Islet of Langerhans (tissue), 1 donor: ENCODE measurements at regions not wholly inside any gene's neighbourhood (a gene's known extent, or its start where the extent isn't known, plus 50 kb on each side); places are given as distances from the start of the nearest gene placed in this dataset.

Experiments used
- FAIRE-seq: peaks from one replicate; lab custom pipeline; 2011; peaks lifted over from hg19 to GRCh38; lab: Jason Lieb, UNC

DNA sequence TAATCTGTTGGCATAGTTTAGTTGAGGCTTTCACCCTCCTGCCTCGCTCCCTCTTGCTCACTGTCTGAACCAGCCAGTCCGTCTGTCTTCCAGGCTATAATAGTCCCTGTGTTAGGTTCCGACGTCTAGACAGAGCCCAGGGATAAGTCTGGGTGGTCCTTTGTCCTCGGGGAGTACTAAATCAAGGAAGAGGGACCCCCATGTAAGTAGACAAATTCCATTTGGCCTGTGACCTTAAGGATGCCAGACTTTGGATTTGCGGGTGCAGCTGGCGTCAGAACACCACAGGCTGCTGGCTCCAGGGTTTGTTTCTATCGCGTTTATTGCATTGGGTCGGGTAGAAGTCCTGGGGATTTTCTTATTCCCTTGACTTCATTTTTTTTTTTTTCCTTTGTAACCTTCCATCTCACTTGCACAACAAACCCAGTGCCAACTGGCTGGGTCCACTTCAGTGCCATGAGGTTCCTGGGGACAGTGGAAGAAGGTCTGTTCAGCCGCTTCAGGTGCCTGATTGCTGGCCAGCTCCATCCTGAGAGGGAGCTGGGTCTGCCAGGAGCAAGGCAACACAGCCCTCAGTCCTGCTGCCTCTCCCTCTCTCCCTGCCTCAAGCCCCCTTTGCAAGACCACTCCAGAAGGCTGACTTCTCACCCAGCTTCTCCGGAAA is 95.4 kb upstream of the KLHL25 start:
- FAIRE-seq: no peak

DNA sequence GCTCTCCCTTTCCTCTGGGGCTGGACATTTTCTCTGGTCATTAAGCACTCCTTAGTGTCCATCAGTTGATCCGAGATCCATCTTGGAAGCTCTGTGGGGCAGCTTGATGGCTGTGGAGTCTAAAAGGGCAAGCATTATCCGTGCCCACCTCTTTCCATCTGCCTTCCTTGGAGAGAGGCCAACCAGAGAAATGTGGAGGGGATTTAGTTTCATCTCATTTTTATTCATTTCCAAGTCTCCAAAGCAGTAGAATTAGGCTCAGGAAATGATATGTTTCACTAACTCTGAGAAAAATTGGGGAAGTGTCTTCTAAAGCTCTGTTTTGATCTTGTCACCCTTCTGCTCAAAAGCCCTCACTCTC is 95.9 kb upstream of the KLHL25 start:
- no peak for FAIRE-seq

- no peak for FAIRE-seq
Measured at GRCh38 chr15:85891470-85891869, 96.7 kb upstream of the KLHL25 start.

- no peak for FAIRE-seq
Measured at GRCh38 chr15:85892232-85892631, 97.5 kb upstream of the KLHL25 start.

- no peak for FAIRE-seq
Measured at GRCh38 chr15:85897207-85897894, 102.6 kb upstream of the KLHL25 start.

DNA sequence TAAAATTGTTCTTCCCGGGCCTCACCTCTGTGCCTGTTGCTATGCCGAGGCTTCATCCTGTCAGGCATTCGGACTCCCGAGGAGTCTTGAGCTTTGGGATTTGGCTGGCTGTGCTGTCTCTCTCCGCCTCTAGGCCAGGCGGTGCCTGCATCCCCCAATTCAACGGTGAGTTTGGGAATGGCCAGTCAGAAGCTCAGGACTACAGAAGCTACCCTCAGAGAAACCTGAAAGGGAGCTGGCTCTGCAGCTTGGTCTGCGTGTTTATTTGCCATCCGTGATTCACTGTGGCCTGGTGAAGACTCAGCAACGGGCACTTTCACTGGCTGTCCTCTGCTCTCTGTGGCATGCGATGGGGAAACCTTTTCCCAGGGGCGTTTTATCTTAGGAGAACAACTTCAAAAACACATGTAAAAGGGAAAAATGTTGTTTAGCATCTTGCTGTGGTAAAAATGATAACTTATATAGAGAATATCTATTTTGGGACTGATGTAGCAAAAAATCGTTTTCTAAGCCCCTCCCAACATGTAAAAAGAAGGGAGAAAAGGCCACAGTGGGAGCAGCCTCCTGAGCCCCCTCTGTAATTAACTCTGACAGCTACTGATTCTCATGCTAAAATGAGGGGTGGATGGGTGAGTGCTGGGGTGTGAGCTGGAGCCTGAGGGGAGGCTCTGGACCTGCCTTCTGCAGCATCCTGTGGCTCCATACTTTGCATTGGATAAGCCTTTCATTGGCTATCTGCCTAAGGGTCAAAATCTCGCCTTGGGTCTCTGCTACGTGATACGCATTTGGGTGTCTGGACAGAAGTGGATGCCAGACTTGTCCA is 103.4 kb upstream of the KLHL25 start:
- FAIRE-seq: no peak

DNA sequence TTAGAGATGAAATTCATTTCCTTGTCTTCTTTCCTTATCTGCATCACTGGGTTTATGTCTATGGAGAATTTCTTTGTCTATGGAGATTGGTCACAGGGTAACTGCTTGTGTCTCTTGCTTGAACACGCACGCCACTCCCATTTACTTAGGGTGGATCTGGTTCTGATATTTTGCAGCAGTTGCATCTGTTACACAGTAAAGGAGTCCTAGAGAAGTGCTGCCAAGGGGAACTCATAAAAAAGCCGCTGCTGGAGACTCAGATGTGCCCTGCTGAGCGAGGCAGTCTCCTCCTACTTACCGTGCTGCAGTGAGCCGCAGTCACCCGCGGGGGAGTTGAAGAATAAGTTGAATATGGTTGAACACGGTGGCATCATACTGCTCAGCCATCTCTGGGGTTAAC is 105.2 kb upstream of the KLHL25 start:
- no peak for FAIRE-seq

DNA sequence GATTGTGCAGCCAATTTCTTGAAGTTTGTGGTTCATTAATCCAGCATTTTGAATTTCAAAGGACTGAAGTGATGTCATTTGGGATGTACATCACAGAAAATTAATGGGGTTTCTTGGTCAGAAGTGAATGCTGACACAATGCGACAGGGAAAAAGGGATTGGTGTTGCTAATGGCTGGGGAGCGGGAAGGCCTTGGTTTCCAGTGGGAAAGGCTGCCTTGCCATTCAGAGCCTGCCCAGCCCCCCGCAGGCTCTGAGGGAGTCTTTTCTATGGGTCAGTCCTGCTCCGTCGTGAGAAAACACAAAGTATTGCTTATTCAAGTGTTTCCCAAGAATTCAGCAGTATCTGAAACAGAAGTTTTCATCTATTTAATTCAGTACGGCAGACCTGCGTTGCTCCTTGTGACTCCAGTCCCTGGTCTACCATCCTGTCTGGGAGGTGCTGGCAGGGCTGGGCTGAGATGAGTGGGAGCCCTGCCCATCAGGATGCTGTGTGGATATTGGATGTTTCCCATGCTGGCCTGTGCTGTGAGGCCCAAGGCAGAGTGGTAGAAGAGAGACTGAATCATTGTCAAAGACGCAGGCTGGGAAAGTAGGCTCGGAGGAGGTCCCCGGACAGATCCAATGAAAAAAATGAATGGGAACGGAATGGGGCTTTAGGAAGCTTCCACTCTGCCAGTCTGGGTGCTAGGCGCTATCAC is 111.2 kb upstream of the KLHL25 start:
- FAIRE-seq: no peak

DNA sequence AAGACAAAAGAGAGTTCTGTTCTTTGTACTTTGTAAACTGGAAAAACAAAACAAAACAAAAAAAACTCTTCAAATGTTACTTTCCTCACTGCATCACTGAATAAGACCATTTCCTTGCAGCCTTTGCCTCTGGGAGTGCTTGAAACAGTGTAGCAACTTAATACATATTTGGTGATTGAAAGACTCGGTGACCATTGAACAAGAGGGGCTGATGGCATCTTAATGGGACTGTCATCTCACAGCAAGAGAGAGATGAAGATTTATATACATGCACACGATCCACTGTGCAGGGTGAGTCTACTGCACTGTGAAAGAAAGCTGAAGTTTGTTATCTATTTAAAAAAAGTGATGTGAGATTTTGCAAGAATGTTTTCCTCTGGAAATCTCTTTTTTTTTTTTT is 111.9 kb upstream of the KLHL25 start:
- no peak for FAIRE-seq

DNA sequence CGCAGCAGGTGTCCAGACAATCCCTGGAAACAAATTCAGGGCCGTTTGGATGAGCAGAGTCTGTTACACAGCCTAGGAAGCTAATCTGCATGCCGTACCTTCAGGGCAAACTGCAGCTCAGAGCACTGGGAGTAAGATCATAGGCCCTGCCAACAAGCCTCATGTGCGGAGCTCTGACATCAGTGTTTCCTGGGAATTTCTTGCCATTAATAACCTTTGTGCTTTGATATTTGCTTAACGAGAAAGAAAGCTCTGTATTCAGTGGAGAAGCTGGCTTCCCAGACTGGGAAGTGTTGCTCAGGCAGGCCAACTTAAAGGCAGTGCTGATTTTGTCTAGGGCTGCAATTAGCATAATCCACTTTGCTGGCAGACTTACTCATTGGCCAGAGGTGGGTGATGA is 116.1 kb upstream of the KLHL25 start:
- FAIRE-seq: no peak

GRCh38 chr15:85913461-85913860 is 118.7 kb upstream of the KLHL25 start:
- FAIRE-seq: no peak

DNA sequence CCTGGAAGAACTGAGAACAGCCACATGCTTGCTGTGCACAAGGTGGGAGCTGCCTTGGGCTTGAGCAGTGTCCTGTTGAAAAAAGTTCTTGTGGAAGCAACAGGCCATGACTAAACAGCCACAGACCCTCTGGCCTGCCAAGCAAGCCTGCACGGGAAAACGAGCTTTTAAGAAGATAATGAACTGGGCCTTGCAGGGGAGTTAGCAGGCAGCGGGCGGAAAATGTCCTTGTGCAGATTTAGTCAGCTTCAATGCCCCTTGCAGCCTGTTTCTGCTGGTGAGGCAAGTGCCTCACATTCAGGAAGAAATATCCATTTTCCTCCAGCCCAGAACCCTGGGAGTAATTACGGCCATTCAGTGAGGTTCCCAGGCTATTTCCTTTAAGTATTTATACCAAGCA is 126.2 kb upstream of the KLHL25 start:
- no peak for FAIRE-seq

GRCh38 chr15:85924088-85924487 is 129.4 kb upstream of the KLHL25 start:
- no peak for FAIRE-seq

- no peak for FAIRE-seq
Measured at GRCh38 chr15:85925649-85926237, 131.0 kb upstream of the KLHL25 start.

DNA sequence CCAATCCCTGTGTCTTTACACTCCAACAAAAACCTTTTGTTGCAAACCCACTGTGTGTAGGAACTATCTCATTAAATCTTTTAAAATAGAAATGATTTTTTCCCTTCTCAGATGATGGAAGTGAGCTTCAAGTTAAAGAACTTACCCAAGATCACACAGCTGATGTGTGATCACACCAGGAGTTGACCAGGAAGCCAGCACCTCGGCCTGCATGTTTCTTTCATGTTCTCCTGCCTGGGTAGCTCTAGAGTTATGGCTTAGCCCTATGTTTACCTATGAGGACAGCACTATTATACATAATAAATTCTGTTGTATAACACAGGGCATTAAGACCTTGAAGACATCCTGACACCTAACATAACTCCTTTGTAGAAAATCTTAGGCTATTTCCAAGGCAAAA is 132.1 kb upstream of the KLHL25 start:
- no peak for FAIRE-seq

GRCh38 chr15:85927931-85928537 is 133.3 kb upstream of the KLHL25 start:
- no peak for FAIRE-seq

- FAIRE-seq: no peak
Measured at GRCh38 chr15:85929786-85930185, 135.1 kb upstream of the KLHL25 start.

DNA sequence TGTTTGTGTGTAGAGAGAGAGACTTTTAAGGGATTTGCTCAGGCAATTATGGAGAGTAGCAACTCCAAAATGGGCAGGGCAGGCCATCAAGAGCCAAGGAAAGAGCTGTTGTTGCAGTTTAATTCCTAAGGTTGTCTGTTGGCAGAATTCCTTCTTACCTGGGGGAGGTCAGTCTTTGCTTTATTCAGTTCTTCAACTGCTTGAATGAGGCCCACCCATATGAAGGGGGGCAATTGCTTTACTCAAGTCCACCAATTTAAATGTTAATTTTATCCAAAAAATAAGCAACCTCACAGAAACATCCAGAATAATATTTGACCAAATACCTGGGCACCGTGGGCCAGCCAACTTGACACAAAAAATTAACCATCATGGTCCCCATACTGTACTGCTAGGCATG is 137.7 kb upstream of the KLHL25 start:
- no peak for FAIRE-seq

GRCh38 chr15:85934691-85935090 is 140.0 kb upstream of the KLHL25 start:
- FAIRE-seq: no peak

- FAIRE-seq: no peak
Measured at GRCh38 chr15:85935182-85935581, 140.5 kb upstream of the KLHL25 start.

DNA sequence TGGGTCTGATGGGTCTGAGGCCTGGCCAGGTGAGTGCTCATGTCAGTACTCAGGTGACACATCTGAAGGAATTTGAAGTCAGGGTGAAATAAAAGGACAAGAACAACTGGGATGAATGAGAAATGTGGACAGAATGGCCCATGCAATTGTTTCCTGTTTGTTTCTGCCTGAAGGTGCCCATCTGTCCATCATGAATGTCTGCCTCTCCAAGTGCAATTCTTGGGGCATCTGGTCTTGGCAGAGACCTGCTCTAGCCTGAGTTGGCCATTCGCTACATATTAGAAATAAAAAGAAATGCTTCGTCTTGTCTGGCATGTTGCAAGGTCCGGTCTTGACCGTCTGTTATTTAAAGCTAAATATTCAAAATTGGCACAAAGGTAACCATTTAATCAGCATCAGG is 142.0 kb upstream of the AGBL1 start:
- no peak for FAIRE-seq
